ENCODE measurements at regions not wholly inside any gene's neighbourhood (a gene's known extent, or its start where the extent isn't known, plus 50 kb on each side); places are given as distances from the start of the nearest gene placed in this dataset.

- WGBS: 67% methylated on average over 11 of the region's 11 CpGs
- Histone ChIP-seq H3K4me1 (replicated peaks) (no peaks in the 10 kb centered on the region), H3K4me3 (no peak overlapping the region), H3K27me3 (replicated peaks; ENCODE audit: insufficient read depth) (no peaks in the 10 kb centered on the region), H3K36me3 (no peaks in the 10 kb centered on the region), H3K27ac (no peak overlapping the region), H3K9me3 (no peaks in the 10 kb centered on the region)
- TF ChIP-seq POLR2AphosphoS5 (IDR thresholded peaks at IDR 0.05): no peak
- TF ChIP-seq CTCF (IDR thresholded peaks at IDR 0.05): no peak
- TF ChIP-seq POLR2A (IDR thresholded peaks at IDR 0.05): no peak
- intact Hi-C loops (cut with DNase I): no loop called here
- no peak for DNase-seq (ENCODE audit: low spot score)
Measured at GRCh38 chr6:156316583-156317125, 460.5 kb upstream of the ARID1B start.

GRCh38 chr6:156315146-156315545, 462.0 kb upstream of the ARID1B start:
- Histone ChIP-seq H3K4me1 (replicated peaks) (no peaks in the 10 kb centered on the region), H3K9me3 (no peaks in the 10 kb centered on the region), H3K27ac (no peak overlapping the region), H3K27me3 (replicated peaks; ENCODE audit: insufficient read depth) (no peaks in the 10 kb centered on the region), H3K4me3 (no peak overlapping the region), H3K36me3 (no peaks in the 10 kb centered on the region)
- intact Hi-C loops (cut with DNase I): no loop called here
- DNase-seq (ENCODE audit: low spot score): no peak
- no peak for TF ChIP-seq POLR2AphosphoS5 (IDR thresholded peaks at IDR 0.05)
- TF ChIP-seq CTCF (IDR thresholded peaks at IDR 0.05): no peak
- 88% methylated on average over 4 of the region's 4 CpGs for WGBS

- H3K4me1 ChIP-seq (replicated peaks): no peaks in the 10 kb centered on the region
- H3K27me3 ChIP-seq (replicated peaks; ENCODE audit: insufficient read depth): no peaks in the 10 kb centered on the region
- H3K27ac ChIP-seq: no peak overlapping the region
- TF ChIP-seq CTCF (IDR thresholded peaks at IDR 0.05): no peak
- no peak for TF ChIP-seq POLR2A (IDR thresholded peaks at IDR 0.05)
- TF ChIP-seq POLR2AphosphoS5 (IDR thresholded peaks at IDR 0.05): no peak
- no peak overlapping the region for H3K4me3 ChIP-seq
- intact Hi-C loops (cut with DNase I): no loop called here
- no peaks in the 10 kb centered on the region for H3K36me3 ChIP-seq
- H3K9me3 ChIP-seq: no peaks in the 10 kb centered on the region
- DNase-seq (ENCODE audit: low spot score): no peak
- 87% methylated on average over 3 of the region's 3 CpGs for WGBS
Measured at GRCh38 chr6:156313037-156313436, 464.1 kb upstream of the ARID1B start.

GRCh38 chr6:156311291-156311690, 465.9 kb upstream of the ARID1B start:
- no peaks in the 10 kb centered on the region for H3K9me3 ChIP-seq
- no peaks in the 10 kb centered on the region for H3K4me1 ChIP-seq (replicated peaks)
- no peaks in the 10 kb centered on the region for H3K27me3 ChIP-seq (replicated peaks; ENCODE audit: insufficient read depth)
- no peak for DNase-seq (ENCODE audit: low spot score)
- H3K4me3 ChIP-seq: no peak overlapping the region
- TF ChIP-seq CTCF (IDR thresholded peaks at IDR 0.05) (no peak), POLR2A (IDR thresholded peaks at IDR 0.05) (no peak), POLR2AphosphoS5 (IDR thresholded peaks at IDR 0.05) (no peak)
- intact Hi-C loops (cut with DNase I): no loop called here
- H3K27ac ChIP-seq: no peak overlapping the region
- no peaks in the 10 kb centered on the region for H3K36me3 ChIP-seq

GRCh38 chr6:156310701-156311100, 466.5 kb upstream of the ARID1B start:
- no peak for TF ChIP-seq POLR2A (IDR thresholded peaks at IDR 0.05)
- no peak for TF ChIP-seq POLR2AphosphoS5 (IDR thresholded peaks at IDR 0.05)
- TF ChIP-seq CTCF (IDR thresholded peaks at IDR 0.05): no peak
- H3K36me3 ChIP-seq: no peaks in the 10 kb centered on the region
- no peaks in the 10 kb centered on the region for H3K4me1 ChIP-seq (replicated peaks)
- H3K9me3 ChIP-seq: no peaks in the 10 kb centered on the region
- 58% methylated on average over 6 of the region's 6 CpGs for WGBS
- intact Hi-C loops (cut with DNase I): no loop called here
- H3K27me3 ChIP-seq (replicated peaks; ENCODE audit: insufficient read depth): no peaks in the 10 kb centered on the region
- no peak overlapping the region for H3K4me3 ChIP-seq
- no peak overlapping the region for H3K27ac ChIP-seq
- no peak for DNase-seq (ENCODE audit: low spot score)

All from prostate gland (tissue), 2 donors.